HG03558 (cell line): ENCODE measurements at regions not wholly inside any gene's neighbourhood (a gene's known extent, or its start where the extent isn't known, plus 50 kb on each side); places are given as distances from the start of the nearest gene placed in this dataset.

Source experiments
- ATAC-seq: cut with Tn5 transposase; IDR thresholded peaks from one replicate; pipeline ENCODE4 v1.9.1; 2021; ENCODE audit warnings: moderate number of reproducible peaks; ENCODE audit not compliant: unreplicated experiment; ENCODE audit errors: extremely low read depth

GRCh38 chr4:156656896-156657295, 314.7 kb downstream of the PDGFC start:
- no peak for ATAC-seq

DNA sequence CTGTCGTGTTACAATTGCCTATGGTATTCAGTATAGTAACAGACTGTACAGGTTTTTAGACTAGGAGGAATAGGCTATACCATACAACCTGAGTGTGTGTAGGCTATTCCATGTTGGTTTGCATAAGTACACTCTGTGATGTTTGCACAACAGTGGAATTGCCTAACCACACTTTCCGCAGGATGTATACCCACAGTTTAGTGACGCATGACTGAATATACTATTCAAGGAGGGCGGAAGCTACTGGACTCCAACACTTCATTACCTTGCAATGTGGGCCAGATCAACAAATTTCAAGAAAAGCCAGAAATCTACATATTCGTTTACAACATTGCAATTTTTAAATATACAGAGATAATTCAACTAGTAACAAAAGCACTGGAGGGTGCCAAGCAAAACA, 317.2 kb downstream of the PDGFC start:
- ATAC-seq = no peak

DNA sequence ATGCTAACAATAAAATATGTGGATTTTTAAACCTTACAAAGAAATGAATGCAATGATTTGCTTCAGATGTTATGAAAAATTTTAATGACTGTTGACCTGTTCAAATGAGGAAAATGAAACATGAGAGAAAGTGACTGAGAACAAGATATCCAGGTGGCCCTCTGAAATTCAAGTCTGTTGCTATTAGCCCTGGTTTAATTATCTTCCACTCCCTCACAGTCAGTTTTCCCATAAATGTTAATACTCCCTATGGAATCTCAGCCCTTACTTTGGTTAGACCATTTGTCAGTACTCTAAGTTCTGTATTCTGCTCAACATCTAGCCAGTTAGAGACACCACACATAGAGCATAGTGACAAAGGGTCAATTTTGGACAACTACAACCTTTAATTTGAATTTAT, 327.8 kb downstream of the PDGFC start:
- ATAC-seq = no peak

DNA sequence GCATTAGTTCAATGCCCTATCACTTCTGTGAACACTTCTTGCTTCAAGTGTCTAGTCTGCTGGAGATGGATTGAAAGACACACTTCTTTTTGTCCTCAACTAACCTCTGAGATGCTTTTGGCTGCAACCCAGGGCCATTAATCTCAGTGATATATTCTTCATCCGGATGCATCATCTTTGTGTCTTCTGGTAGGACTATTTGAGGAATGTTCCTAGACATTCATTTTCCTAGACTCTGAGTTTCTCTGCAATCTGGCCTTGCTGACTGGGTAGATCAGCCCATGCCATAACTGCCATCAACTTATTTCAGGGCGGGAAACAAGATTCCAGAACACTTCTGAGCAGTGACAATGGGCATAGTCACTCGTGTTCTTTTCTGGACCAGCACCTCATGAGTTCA, 329.4 kb downstream of the PDGFC start:
- no peak for ATAC-seq

DNA sequence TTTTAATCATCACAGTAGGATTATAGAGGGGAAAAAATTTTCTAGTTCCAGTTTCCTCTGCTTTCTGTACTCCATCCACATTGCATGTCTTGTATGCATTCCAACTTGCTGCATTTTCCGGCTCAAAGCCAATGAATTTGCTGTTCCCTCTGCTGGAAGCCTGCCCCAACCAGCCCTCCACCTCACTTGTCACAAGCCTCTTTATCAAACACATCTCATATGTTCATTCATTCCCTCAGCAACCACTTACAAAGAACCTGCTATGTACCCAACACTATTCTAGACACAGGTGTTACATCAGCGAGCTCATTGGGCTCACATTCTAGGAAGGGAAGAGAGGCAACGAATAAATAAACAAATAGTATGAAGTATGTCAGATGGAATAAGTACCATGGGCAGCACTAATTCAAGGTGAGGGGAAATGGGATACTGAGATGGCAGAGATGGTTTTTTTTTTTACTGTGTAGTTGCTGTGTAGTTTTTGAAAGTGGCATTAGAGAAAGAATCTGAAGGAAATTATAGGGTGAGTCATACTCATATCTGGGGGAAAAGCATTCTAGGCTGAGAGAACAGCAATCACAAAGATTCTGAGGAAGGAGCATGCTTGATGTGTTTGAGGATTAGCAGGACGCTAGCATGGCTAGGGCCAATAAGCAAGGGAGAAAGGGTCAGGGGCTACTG, 332.5 kb downstream of the PDGFC start:
- ATAC-seq = no peak

DNA sequence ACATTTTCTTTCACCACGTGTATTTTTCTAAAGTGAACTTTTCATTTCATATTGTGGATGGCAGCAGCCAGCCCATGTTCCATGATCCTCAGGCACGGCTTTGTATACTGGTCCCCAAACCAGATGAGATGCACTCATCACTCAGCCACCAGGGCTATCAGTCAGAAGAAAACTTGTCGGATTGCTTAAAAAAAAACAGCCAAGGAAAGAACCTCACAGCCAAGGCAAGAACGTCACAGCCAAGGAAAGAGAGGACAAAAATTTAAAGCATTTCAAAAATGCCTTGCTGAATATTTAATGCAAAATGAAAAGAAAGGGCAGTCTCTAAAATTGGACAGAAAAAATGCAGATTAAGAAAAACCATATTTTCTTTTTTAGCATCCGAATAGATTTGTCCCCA, 333.3 kb downstream of the PDGFC start:
- no peak for ATAC-seq

- ATAC-seq = no peak
Measured at GRCh38 chr4:156636381-156636780, 335.2 kb downstream of the PDGFC start.

- no peak for ATAC-seq
Measured at GRCh38 chr4:156635051-156635450, 336.5 kb downstream of the PDGFC start.

DNA sequence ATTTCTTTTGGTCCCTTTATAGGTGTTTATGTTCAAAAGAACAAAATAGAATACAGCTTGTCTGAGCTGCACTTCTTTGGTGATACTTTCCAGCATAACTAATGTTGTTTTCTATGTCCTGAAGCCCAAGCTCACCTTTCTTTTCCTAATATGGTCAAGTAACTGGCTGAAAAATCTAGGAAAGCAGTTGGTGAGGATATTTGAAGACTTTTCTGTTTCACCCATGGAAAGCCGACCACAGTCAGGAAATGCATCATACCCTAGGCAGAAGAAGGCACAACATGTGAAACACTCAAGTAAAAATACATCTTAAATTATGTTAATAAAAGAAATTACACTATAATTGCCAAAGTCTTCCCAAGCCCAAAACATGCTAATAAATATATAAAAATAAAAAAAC, 337.0 kb downstream of the PDGFC start:
- no peak for ATAC-seq

DNA sequence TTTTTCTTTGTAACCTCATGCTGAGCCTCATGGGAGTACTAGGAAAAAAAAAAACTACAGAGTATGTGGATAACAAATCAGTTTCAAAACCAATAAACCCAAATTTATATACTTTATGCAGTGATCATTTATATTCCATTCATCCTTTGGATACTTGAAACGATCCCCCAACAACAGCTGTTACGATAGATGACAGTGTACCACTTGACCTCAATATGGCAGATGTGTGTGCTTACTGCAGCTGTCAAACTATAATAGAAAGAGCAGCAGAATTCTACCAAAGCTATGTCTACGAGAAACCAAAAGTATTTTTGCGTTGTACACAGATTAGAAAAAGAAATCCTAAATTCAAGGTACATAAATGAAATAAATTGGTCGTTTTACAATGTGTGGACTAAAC, 337.8 kb downstream of the PDGFC start:
- ATAC-seq = no peak

DNA sequence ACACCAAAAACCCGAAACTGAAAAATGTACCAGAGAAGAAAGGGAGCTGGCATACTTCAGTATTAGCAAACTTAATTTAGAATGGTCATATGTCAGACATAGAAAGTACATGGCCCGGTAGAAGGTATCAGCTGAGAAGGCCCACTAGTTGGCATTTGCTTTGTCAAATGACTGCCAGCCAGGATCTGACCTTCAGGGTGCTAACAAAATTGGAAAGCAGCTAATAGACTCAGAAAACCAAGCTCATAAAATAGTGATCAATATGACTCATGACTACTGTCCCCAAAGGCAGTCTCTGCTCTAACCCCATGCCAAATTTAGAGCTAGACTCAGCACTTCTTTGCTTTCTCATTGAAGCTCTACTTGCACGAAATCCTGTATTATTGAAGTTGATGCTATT, 342.7 kb downstream of the PDGFC start:
- no peak for ATAC-seq

- no peak for ATAC-seq
Measured at GRCh38 chr4:156623376-156623775, 348.2 kb downstream of the PDGFC start.

DNA sequence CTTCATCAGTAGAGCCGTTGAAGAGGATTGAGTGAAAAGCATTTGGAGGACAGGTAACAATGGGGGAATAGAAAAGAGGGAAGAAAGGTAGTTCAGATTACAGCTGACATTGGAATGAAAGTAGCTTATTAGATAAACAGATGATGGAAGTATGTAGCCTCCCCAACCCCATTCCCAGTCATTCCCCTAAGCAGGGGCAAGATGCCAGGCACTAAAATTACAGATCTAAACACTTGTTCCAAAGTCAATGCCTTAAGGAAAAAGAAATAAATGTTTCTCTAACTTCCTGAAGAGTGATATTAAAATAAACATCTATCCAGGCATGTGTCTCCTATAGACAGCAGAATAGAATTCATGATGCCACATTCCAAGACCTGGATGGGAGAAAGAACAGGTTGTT, 350.8 kb downstream of the PDGFC start:
- no peak for ATAC-seq

DNA sequence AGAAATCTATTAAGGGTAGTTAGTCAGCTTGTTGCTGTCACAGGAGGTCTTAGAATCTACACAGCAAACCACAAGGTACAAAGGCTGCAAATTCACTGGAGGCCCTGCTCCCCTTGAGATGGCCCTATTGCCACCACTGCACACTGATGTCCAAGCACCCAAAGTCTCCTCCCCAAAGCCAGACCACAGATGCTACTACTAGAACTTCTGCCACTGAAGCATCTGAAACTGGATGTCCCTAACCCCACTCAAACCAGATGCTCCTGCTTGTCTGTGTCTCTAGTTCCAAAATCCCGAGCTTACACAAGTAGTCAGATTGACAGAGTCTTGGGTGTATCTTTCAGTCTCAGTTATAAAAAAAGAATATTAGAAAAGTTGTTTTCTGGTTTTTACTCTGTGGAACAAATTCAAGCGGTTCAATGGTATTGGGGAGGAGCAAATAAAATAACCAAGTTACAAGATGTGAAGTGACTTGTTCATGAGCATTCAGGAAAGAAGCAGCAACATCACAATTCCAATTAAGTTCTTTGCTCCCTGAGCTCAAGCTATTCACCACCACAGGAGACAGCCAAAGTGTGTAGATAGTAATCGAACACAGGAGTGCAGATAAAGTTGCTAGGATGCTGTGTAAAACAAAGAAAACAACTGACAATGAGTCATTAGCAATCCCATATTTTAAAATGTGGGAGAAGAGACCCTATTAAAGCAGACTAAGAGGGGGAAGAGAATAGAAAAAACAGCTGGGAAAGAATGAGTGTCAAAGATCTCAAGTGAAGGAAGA, 352.3 kb downstream of the PDGFC start:
- ATAC-seq = no peak

GRCh38 chr4:156615066-156615531, 356.5 kb downstream of the PDGFC start:
- no peak for ATAC-seq

- ATAC-seq = no peak
Measured at GRCh38 chr4:156614536-156614935, 357.1 kb downstream of the PDGFC start.

DNA sequence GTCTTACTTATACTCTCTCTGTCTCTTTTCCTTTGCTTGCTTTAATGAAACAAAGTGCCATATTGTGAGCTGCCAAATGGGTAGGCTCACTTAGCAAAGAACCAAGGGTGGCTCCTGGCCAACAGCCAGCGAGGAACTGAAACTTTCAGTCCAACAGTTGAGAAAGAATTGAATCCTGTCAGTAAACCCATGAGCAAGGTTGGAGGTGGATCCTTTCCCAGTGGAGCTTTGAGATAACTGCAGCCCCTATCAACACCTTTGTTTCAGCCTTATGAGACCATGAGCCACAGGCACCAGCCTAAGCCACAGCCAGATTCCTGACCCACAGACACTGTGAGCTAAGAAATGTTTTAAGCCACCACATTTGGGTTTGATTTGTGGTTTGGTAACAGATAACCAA, 362.2 kb downstream of the PDGFC start:
- no peak for ATAC-seq

DNA sequence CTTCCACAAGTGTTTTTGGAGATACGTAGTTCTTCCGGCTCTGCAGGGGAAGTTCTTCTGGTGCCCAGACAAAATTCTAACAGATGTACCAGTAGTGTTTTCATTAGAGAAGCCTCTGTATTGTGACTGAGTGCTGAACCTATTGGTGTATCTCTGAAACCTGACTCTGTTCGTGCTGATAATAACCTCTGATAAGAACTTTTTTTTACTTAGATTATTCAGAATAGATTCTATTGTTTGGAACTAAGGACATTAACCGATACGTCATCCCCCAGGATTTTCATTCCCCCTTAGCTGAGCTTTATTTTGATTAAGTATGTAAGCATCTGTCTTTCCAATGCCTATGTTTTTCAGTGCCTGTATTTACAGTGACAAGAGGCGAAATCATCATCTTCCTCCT, 362.9 kb downstream of the PDGFC start:
- ATAC-seq = no peak

- no peak for ATAC-seq
Measured at GRCh38 chr4:156607478-156607857, 364.1 kb downstream of the PDGFC start.

GRCh38 chr4:156606554-156607477, 364.8 kb downstream of the PDGFC start:
- ATAC-seq = no peak

GRCh38 chr4:156598138-156598681, 373.4 kb downstream of the PDGFC start:
- ATAC-seq = no peak
